ENCODE measurements at regions not wholly inside any gene's neighbourhood (a gene's known extent, or its start where the extent isn't known, plus 50 kb on each side); places are given as distances from the start of the nearest gene placed in this dataset.

GRCh38 chr2:194385376-194385775 lies 1271.7 kb upstream of the SLC39A10 start:
- TF ChIP-seq CTCF (conservative IDR thresholded peaks at IDR 0.05), result no peak
- no peak for TF ChIP-seq EZH2 (IDR thresholded peaks at IDR 0.05; ENCODE audit: low read depth)

All from PC-9 (cell line).